ENCODE measurements at regions not wholly inside any gene's neighbourhood (a gene's known extent, or its start where the extent isn't known, plus 50 kb on each side); places are given as distances from the start of the nearest gene placed in this dataset.

- no peak for DNase-seq
Measured at GRCh38 chr13:68234274-68234673, 1004.1 kb upstream of the PCDH9 start.

- DNase-seq = no peak
Measured at GRCh38 chr13:68232351-68233130, 1002.4 kb upstream of the PCDH9 start.

GRCh38 chr13:68214691-68215415, 984.7 kb upstream of the PCDH9 start:
- no peak for DNase-seq

- no peak for DNase-seq
Measured at GRCh38 chr13:68199271-68199670, 969.1 kb upstream of the PCDH9 start.

- DNase-seq = no peak
Measured at GRCh38 chr13:68190818-68191217, 960.7 kb upstream of the PCDH9 start.

GRCh38 chr13:68185444-68186141, 955.5 kb upstream of the PCDH9 start:
- no peak for DNase-seq

- DNase-seq = no peak
Measured at GRCh38 chr13:68176475-68176874, 946.3 kb upstream of the PCDH9 start.

- no peak for DNase-seq
Measured at GRCh38 chr13:68174893-68175292, 944.8 kb upstream of the PCDH9 start.

GRCh38 chr13:68173111-68173510, 943.0 kb upstream of the PCDH9 start:
- DNase-seq = peak; percentile 77

GRCh38 chr13:68170961-68171360, 940.8 kb upstream of the PCDH9 start:
- DNase-seq = no peak

GRCh38 chr13:68168448-68168847, 938.3 kb upstream of the PCDH9 start:
- no peak for DNase-seq

GRCh38 chr13:68160466-68160865, 930.3 kb upstream of the PCDH9 start:
- DNase-seq = no peak

GRCh38 chr13:68152414-68152813, 922.3 kb upstream of the PCDH9 start:
- DNase-seq = no peak

- no peak for DNase-seq
Measured at GRCh38 chr13:68145852-68146251, 915.7 kb upstream of the PCDH9 start.

- no peak for DNase-seq
Measured at GRCh38 chr13:68128297-68128915, 898.3 kb upstream of the PCDH9 start.

GRCh38 chr13:68125087-68125480, 894.9 kb upstream of the PCDH9 start:
- DNase-seq = no peak

- DNase-seq = no peak
Measured at GRCh38 chr13:68124437-68125086, 894.4 kb upstream of the PCDH9 start.

GRCh38 chr13:68110178-68110768, 880.1 kb upstream of the PCDH9 start:
- no peak for DNase-seq

GRCh38 chr13:68107667-68108066, 877.5 kb upstream of the PCDH9 start:
- DNase-seq = no peak

- peak; percentile 95 for DNase-seq
Measured at GRCh38 chr13:68099631-68100030, 869.5 kb upstream of the PCDH9 start.

- DNase-seq = peak; percentile 60
Measured at GRCh38 chr13:68081061-68081460, 850.9 kb upstream of the PCDH9 start.

- no peak for DNase-seq
Measured at GRCh38 chr13:68078874-68079273, 848.7 kb upstream of the PCDH9 start.
